Ovary (tissue), 7 donors: ENCODE measurements at regions not wholly inside any gene's neighbourhood (a gene's known extent, or its start where the extent isn't known, plus 50 kb on each side); places are given as distances from the start of the nearest gene placed in this dataset.

Experiments
- DNase-seq, 5 donors: peaks; one replicate each; pipeline ENCODE4 v3.0.0-alpha.2; 2019 to 2020
- H3K27ac ChIP-seq, 2 donors: fragments of 200-600 bp; one replicate each; pipeline versions ENCODE4 v1.5.1 to v1.8.0; 2019 to 2022
- H3K27me3 ChIP-seq: fragments of 200-600 bp; one replicate; pipeline ENCODE4 v1.8.0; 2022
- H3K36me3 ChIP-seq: fragments of 200-600 bp; sonication (generic); one replicate; pipeline ENCODE4 v1.5.1; 2019
- H3K4me1 ChIP-seq: one replicate; pipeline ENCODE4 v1.8.1; 2013; ENCODE audit warnings: mild to moderate bottlenecking, moderate library complexity; ENCODE audit not compliant: insufficient read depth
- H3K4me3 ChIP-seq: fragments of 200-600 bp; sonication (generic); one replicate; pipeline ENCODE4 v1.5.1; 2017
- H3K9me3 ChIP-seq, 2 donors: fragments of 200-600 bp in 1 of 2; sonication (generic) in 1 of 2; one replicate each; pipeline versions ENCODE4 v1.5.1 to v1.8.1; 2013 to 2019; ENCODE audit warnings: mild to moderate bottlenecking in 1 of 2, moderate library complexity in 1 of 2
- EP300 ChIP-seq: sonication (generic); formaldehyde crosslinking; IDR thresholded peaks from one replicate; pipeline ENCODE4 v1.6.1; 2017; ENCODE audit warnings: antibody characterized with exemption
- POLR2A ChIP-seq: fragments of 450-650 bp; IDR thresholded peaks from one replicate; pipeline ENCODE4 v1.6.1; 2017; ENCODE audit warnings: antibody characterized with exemption, mild to moderate bottlenecking, moderate library complexity
- WGBS, 3 donors: extraction: QIAGEN DNeasy Blood & Tissue Kit in 1 of 3; methylation state at CpG; one replicate each; pipeline versions ENCODE4 v1.1.5 to v1.1.7; 2013 to 2017; 5-methylcytosine and 5-hydroxymethylcytosine counted together
- intact Hi-C, 4 donors: fragments of 100-400 bp; cut with DNase I; formaldehyde crosslinking; loops; one replicate each; pipeline versions ENCODE4 v1.11.0 to v1.15.1; 2022 to 2023
- TF ChIP-seq, protein P1 (sequence below), 3 donors: fragments of 450-650 bp in 2 of 3; fragments of 200-600 bp in 1 of 3; IDR thresholded peaks; one replicate each; pipeline versions ENCODE4 v1.5.1 to v1.8.0; 2016 to 2022; ENCODE audit warnings: antibody characterized with exemption in 3 of 3, mild to moderate bottlenecking in 1 of 3
- donor health status: DM: no; HTN: no; CAD: no; lungs with moderate emphysema.
- donor health status: DM: no; HTN: no; CAD: no.
- donor health status: Bipolar disorder and iron deficiency.
- donor health status: DM: no; HTN: no; CAD: no.
- donor health status: DM: yes; HTN: yes; CAD: no.

DNA sequence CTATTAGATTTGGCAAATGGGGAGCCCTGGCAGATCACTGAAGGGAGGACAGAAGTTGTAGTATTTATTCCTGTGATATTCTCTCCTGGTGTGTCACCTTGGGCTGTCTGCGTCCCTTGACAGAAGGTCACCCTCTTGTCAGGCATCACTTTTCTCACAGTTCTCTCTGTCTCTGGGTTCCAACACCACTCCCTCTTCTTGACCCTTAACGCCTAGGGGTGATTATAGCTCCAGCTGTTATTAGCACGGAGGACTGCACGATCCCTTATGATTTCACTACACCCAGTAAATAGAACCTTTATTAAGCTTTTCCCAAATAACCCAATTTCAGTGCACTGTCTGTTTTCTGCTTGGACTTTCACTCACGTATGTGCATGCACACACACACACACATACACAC lies 166.3 kb upstream of the TNP1 start:
- no peaks in the 10 kb centered on the region for H3K27me3 ChIP-seq
- no peak overlapping the region for H3K27ac ChIP-seq
- no peak overlapping the region for H3K4me3 ChIP-seq
- intact Hi-C loops: no loop called here
- no peak for DNase-seq
- WGBS, 3 donors: 90 to 93% (median 91%) methylated on average over 5 of the region's 5 CpGs
- H3K9me3 ChIP-seq: no peaks in the 10 kb centered on the region
- H3K4me1 ChIP-seq: no peaks in the 10 kb centered on the region
- TF ChIP-seq, protein P1, sequence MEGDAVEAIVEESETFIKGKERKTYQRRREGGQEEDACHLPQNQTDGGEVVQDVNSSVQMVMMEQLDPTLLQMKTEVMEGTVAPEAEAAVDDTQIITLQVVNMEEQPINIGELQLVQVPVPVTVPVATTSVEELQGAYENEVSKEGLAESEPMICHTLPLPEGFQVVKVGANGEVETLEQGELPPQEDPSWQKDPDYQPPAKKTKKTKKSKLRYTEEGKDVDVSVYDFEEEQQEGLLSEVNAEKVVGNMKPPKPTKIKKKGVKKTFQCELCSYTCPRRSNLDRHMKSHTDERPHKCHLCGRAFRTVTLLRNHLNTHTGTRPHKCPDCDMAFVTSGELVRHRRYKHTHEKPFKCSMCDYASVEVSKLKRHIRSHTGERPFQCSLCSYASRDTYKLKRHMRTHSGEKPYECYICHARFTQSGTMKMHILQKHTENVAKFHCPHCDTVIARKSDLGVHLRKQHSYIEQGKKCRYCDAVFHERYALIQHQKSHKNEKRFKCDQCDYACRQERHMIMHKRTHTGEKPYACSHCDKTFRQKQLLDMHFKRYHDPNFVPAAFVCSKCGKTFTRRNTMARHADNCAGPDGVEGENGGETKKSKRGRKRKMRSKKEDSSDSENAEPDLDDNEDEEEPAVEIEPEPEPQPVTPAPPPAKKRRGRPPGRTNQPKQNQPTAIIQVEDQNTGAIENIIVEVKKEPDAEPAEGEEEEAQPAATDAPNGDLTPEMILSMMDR (IDR thresholded peaks at IDR 0.05): no peak
- no peak for TF ChIP-seq POLR2A
- no peak for TF ChIP-seq EP300
- H3K36me3 ChIP-seq: no peaks in the 10 kb centered on the region

GRCh38 chr2:217023611-217024010 lies 163.7 kb upstream of the TNP1 start:
- H3K9me3 ChIP-seq: no peaks in the 10 kb centered on the region
- no peak overlapping the region for H3K4me3 ChIP-seq
- H3K36me3 ChIP-seq: no peaks in the 10 kb centered on the region
- TF ChIP-seq POLR2A: no peak
- TF ChIP-seq, protein P1 (IDR thresholded peaks at IDR 0.05): no peak
- TF ChIP-seq EP300: no peak
- 53 to 59% (median 57%) methylated on average over 2 of the region's 2 CpGs for WGBS, 3 donors
- H3K27ac ChIP-seq: no peak overlapping the region
- no peaks in the 10 kb centered on the region for H3K27me3 ChIP-seq
- intact Hi-C loops: no loop called here
- H3K4me1 ChIP-seq: no peaks in the 10 kb centered on the region
- no peak for DNase-seq

DNA sequence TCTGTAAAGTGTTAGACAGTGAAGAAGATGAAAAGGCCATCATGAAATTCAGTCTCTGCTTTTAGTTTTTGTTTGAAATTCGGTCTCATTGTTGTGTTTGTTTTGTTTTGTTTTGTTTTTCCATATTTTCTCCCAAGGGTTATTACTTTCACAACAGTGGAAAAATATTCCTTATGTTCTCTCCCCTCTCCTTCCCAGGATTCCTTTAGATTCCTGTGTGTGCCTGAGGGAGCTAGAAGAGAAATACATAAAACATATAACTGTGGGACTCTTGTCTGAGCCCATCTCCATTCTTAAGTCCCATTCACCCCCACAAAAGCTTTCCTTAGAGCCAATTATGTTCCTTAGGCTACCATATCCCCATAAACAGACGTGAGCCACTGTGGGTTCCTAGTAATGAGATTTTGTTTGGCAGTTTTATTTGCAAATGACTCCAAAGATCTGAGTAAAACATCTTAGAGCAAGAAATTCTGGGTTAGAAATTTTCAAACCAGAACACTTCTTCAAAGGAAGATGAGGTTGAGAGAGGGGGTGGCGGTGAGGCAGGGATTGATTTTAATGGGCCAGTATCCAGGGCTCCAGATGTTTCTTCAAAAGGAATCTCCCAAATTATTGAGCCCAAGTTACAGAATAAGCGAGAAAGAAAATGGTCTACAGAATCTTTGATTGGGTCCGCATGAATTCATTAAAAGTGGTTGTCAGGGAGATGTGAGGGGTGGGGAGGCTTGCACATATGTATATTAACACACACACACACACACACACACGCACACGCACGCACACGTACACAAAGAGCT lies 157.8 kb upstream of the TNP1 start:
- intact Hi-C loops: no loop called here
- no peak for DNase-seq
- WGBS, 3 donors: 37 to 53% (median 46%) methylated on average over 9 of the region's 9 CpGs
- TF ChIP-seq EP300 (no peak), POLR2A (no peak)
- TF ChIP-seq, protein P1 (IDR thresholded peaks at IDR 0.05): no peak
- H3K4me1 ChIP-seq: peaks cover 3% of the 10 kb centered on the region
- no peak overlapping the region for H3K27ac ChIP-seq
- H3K36me3 ChIP-seq: no peaks in the 10 kb centered on the region
- H3K27me3 ChIP-seq: no peaks in the 10 kb centered on the region
- H3K9me3 ChIP-seq: no peaks in the 10 kb centered on the region
- H3K4me3 ChIP-seq: no peak overlapping the region

DNA sequence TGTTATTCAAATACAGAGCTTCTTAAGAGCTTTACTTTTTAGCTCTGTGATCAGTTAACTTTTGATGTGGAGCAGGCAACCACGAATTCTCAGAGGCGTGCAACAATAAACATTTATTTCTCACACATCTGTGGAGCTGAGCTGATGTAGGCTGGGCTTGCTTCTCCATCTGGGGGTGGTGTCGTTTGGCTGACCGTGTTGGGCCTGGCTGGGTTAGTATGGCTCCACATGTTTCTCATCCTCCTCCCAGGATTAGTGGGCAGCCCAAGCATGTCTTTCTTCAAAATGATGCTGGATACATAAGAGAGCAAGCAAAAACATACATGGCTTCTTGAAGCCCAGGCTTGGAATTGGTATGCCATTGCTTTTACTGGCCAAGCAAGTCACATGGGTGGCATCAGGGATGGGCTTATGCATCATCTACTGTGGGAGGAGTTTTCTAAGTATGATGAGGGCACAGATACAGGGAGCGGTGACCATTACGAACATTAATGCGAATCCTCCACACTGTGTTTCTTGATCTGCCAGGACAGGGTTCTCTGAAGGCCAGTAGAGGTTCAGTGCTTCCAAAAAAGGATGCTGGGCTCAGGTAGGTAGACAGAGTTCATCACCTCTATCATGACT lies 157.0 kb upstream of the TNP1 start:
- Histone ChIP-seq H3K9me3 (no peaks in the 10 kb centered on the region), H3K4me3 (no peak overlapping the region), H3K27ac (no peak overlapping the region), H3K27me3 (no peaks in the 10 kb centered on the region), H3K36me3 (no peaks in the 10 kb centered on the region), H3K4me1 (peaks cover 3% of the 10 kb centered on the region)
- DNase-seq: no peak
- intact Hi-C loops: no loop called here
- no peak for TF ChIP-seq EP300
- TF ChIP-seq, protein P1 (IDR thresholded peaks at IDR 0.05): no peak
- no peak for TF ChIP-seq POLR2A
- 49 to 55% (median 50%) methylated on average over 7 of the region's 7 CpGs for WGBS, 3 donors
